CD4-positive, alpha-beta T cell treated with Interleukin-2 at 100 ng/mL for 4 hours (primary cell): ENCODE measurements at regions not wholly inside any gene's neighbourhood (a gene's known extent, or its start where the extent isn't known, plus 50 kb on each side); places are given as distances from the start of the nearest gene placed in this dataset.

Source experiments
- DNase-seq: peaks from one replicate; pipeline ENCODE4 v3.0.0-alpha.2; 2020; ENCODE audit warnings: low spot score

- no peak for DNase-seq
These were observed 667.4 kb upstream of the NDST4 start for GRCh38 chr4:115780835-115781234.

- DNase-seq, result no peak
These were observed 666.8 kb upstream of the NDST4 start for GRCh38 chr4:115780268-115780667.

- no peak for DNase-seq
These were observed 656.7 kb upstream of the NDST4 start for GRCh38 chr4:115770046-115770543.

GRCh38 chr4:115769396-115769795 is 656.0 kb upstream of the NDST4 start:
- no peak for DNase-seq

GRCh38 chr4:115763051-115763450 is 649.6 kb upstream of the NDST4 start:
- DNase-seq, result no peak

GRCh38 chr4:115759231-115759630 is 645.8 kb upstream of the NDST4 start:
- no peak for DNase-seq

GRCh38 chr4:115749404-115749803 is 636.0 kb upstream of the NDST4 start:
- DNase-seq, result no peak

- DNase-seq, result no peak
These were observed 627.4 kb upstream of the NDST4 start for GRCh38 chr4:115740806-115741205.

- no peak for DNase-seq
These were observed 616.4 kb upstream of the NDST4 start for GRCh38 chr4:115729739-115730266.

GRCh38 chr4:115723621-115724020 is 610.2 kb upstream of the NDST4 start:
- no peak for DNase-seq

- DNase-seq, result no peak
These were observed 607.2 kb upstream of the NDST4 start for GRCh38 chr4:115720611-115721010.

GRCh38 chr4:115711575-115711974 is 598.2 kb upstream of the NDST4 start:
- no peak for DNase-seq

- no peak for DNase-seq
These were observed 575.5 kb upstream of the NDST4 start for GRCh38 chr4:115688961-115689360.

- DNase-seq, result no peak
These were observed 573.8 kb upstream of the NDST4 start for GRCh38 chr4:115687052-115687755.

- DNase-seq, result no peak
These were observed 565.1 kb upstream of the NDST4 start for GRCh38 chr4:115678425-115678941.

- no peak for DNase-seq
These were observed 562.3 kb upstream of the NDST4 start for GRCh38 chr4:115675719-115676118.

- DNase-seq, result no peak
These were observed 561.1 kb upstream of the NDST4 start for GRCh38 chr4:115674485-115674884.

GRCh38 chr4:115671581-115671980 is 558.2 kb upstream of the NDST4 start:
- DNase-seq, result no peak

- no peak for DNase-seq
These were observed 557.5 kb upstream of the NDST4 start for GRCh38 chr4:115670930-115671329.

GRCh38 chr4:115668396-115668795 is 555.0 kb upstream of the NDST4 start:
- no peak for DNase-seq

GRCh38 chr4:115664285-115664684 is 550.9 kb upstream of the NDST4 start:
- no peak for DNase-seq

GRCh38 chr4:115660465-115660864 is 547.0 kb upstream of the NDST4 start:
- DNase-seq, result no peak

- no peak for DNase-seq
These were observed 544.7 kb upstream of the NDST4 start for GRCh38 chr4:115657991-115658650.
